ENCODE measurements at regions not wholly inside any gene's neighbourhood (a gene's known extent, or its start where the extent isn't known, plus 50 kb on each side); places are given as distances from the start of the nearest gene placed in this dataset.

GRCh38 chr2:43077876-43078275 lies 148.5 kb downstream of the ZFP36L2 start:
- Histone ChIP-seq H3K27me3 (no peaks in the 10 kb centered on the region), H3K36me3 (no peaks in the 10 kb centered on the region), H3K4me1 (peaks cover 40 to 53% of the 10 kb centered on the region in 2 donors), H3K9me3 (no peaks in the 10 kb centered on the region), H3K4me3 (no peak overlapping the region), H3K27ac (peak overlapping the region in 1 of 4 donors; percentile 38)
- intact Hi-C loops (cut with DNase I; ENCODE audit: low total_unique reads) = no loop called here
- DNase-seq (no peak), ATAC-seq (no peak)
- in situ Hi-C loops (cut with MboI; ENCODE audit: low sequenced_read_pairs in 4 of 4) = no loop called here
- no peak for TF ChIP-seq POLR2A (IDR thresholded peaks at IDR 0.05)
- no peak for TF ChIP-seq CTCF (IDR thresholded peaks at IDR 0.05 in 4 of 5, conservative IDR thresholded peaks at IDR 0.05 in 1 of 5)

- peak overlapping the region in 3 of 4 donors; percentile 80 to 81 (median 81) for H3K27ac ChIP-seq
- no peak for ATAC-seq
- in situ Hi-C loops (cut with MboI; ENCODE audit: low sequenced_read_pairs in 4 of 4) = no loop called here
- H3K27me3 ChIP-seq = no peaks in the 10 kb centered on the region
- no peak for DNase-seq
- no peak overlapping the region for H3K4me3 ChIP-seq
- intact Hi-C loops (cut with DNase I; ENCODE audit: low total_unique reads) = no loop called here
- no peaks in the 10 kb centered on the region for H3K9me3 ChIP-seq
- H3K4me1 ChIP-seq = peaks cover 39 to 52% of the 10 kb centered on the region in 2 donors
- TF ChIP-seq CTCF (IDR thresholded peaks at IDR 0.05 in 4 of 5, conservative IDR thresholded peaks at IDR 0.05 in 1 of 5) (no peak), POLR2A (IDR thresholded peaks at IDR 0.05) (no peak)
- H3K36me3 ChIP-seq = no peaks in the 10 kb centered on the region
Measured at GRCh38 chr2:43076676-43077075, 149.7 kb downstream of the ZFP36L2 start.

GRCh38 chr2:43075811-43076585 lies 150.4 kb downstream of the ZFP36L2 start:
- Histone ChIP-seq H3K4me3 (no peak overlapping the region), H3K9me3 (no peaks in the 10 kb centered on the region), H3K36me3 (no peaks in the 10 kb centered on the region), H3K27ac (peak overlapping the region; percentile 80 to 81 (median 80)), H3K27me3 (no peaks in the 10 kb centered on the region), H3K4me1 (peaks cover 46 to 56% of the 10 kb centered on the region in 2 donors)
- TF ChIP-seq POLR2A (IDR thresholded peaks at IDR 0.05) (no peak), CTCF (IDR thresholded peaks at IDR 0.05 in 4 of 5, conservative IDR thresholded peaks at IDR 0.05 in 1 of 5) (no peak)
- in situ Hi-C loops (cut with MboI; ENCODE audit: low sequenced_read_pairs in 4 of 4) = no loop called here
- peak in 1 of 2 donors; percentile 12 for ATAC-seq
- intact Hi-C loops (cut with DNase I; ENCODE audit: low total_unique reads) = loop anchor here (2.0 kb wide), 2 partner anchors 25 to 153 kb away; no protein-coding TSS in a partner anchor
- DNase-seq = peak in 1 of 2 donors; percentile 38

- peaks cover 55 to 64% of the 10 kb centered on the region in 2 donors for H3K4me1 ChIP-seq
- in situ Hi-C loops (cut with MboI; ENCODE audit: low sequenced_read_pairs in 4 of 4) (no loop called here), intact Hi-C loops (cut with DNase I; ENCODE audit: low total_unique reads) (loop anchor here (2.0 kb wide), 2 partner anchors 26 to 154 kb away; no protein-coding TSS in a partner anchor)
- peak overlapping the region; percentile 80 to 81 (median 80) for H3K27ac ChIP-seq
- DNase-seq (peak; percentile 76 to 77), ATAC-seq (peak; percentile 77 to 87)
- H3K36me3 ChIP-seq = no peaks in the 10 kb centered on the region
- H3K9me3 ChIP-seq = no peaks in the 10 kb centered on the region
- no peaks in the 10 kb centered on the region for H3K27me3 ChIP-seq
- TF ChIP-seq POLR2A (IDR thresholded peaks at IDR 0.05) = no peak
- peak in 2 of 5 experiments; percentile 20 to 28 for TF ChIP-seq CTCF (IDR thresholded peaks at IDR 0.05 in 4 of 5, conservative IDR thresholded peaks at IDR 0.05 in 1 of 5)
- no peak overlapping the region for H3K4me3 ChIP-seq
Measured at GRCh38 chr2:43075054-43075593, 151.3 kb downstream of the ZFP36L2 start.

All from gastrocnemius medialis (tissue), 4 donors.